Spleen (tissue), 11 donors: ENCODE measurements at regions not wholly inside any gene's neighbourhood (a gene's known extent, or its start where the extent isn't known, plus 50 kb on each side); places are given as distances from the start of the nearest gene placed in this dataset.

Experiments
- DNase-seq: peaks from one replicate; pipeline ENCODE4 v3.0.0-alpha.2; 2020
- H3K27ac ChIP-seq, 8 donors: fragments of 200-600 bp; sonication (generic) in 7 of 8; 1 replicate in 4 of 8; 2 replicates in 4 of 8; pipeline versions ENCODE4 v1.5.0 to v1.8.0; 2016 to 2021; ENCODE audit warnings: inconsistent platforms in 4 of 8, mild to moderate bottlenecking in 4 of 8, moderate library complexity in 1 of 8
- H3K27me3 ChIP-seq, 7 donors: fragments of 200-600 bp; sonication (generic) in 6 of 7; replicated peaks in 1 of 7; 1 replicate in 4 of 7; 2 replicates in 3 of 7; pipeline versions ENCODE4 v1.5.0 to v1.8.0; 2016 to 2021; ENCODE audit warnings: inconsistent platforms in 3 of 7, mild to moderate bottlenecking in 1 of 7
- H3K36me3 ChIP-seq, 6 donors: fragments of 200-600 bp; sonication (generic) in 5 of 6; 1 replicate in 4 of 6; 2 replicates in 2 of 6; pipeline versions ENCODE4 v1.5.0 to v1.8.0; 2016 to 2021; ENCODE audit warnings: inconsistent platforms in 2 of 6
- H3K4me1 ChIP-seq, 6 donors: fragments of 200-600 bp; sonication (generic) in 5 of 6; 1 replicate in 3 of 6; 2 replicates in 3 of 6; pipeline versions ENCODE4 v1.5.0 to v1.8.0; 2016 to 2021; ENCODE audit warnings: inconsistent platforms in 3 of 6
- H3K4me3 ChIP-seq, 8 donors: fragments of 200-600 bp; sonication (generic) in 7 of 8; 1 replicate in 4 of 8; 2 replicates in 4 of 8; pipeline versions ENCODE4 v1.5.0 to v1.8.0; 2016 to 2021; ENCODE audit warnings: inconsistent platforms in 4 of 8, mild to moderate bottlenecking in 4 of 8, moderate library complexity in 2 of 8
- H3K9me3 ChIP-seq, 8 donors: fragments of 200-600 bp; sonication (generic) in 7 of 8; 1 replicate in 4 of 8; 2 replicates in 4 of 8; pipeline versions ENCODE4 v1.5.0 to v1.8.0; 2016 to 2021; ENCODE audit warnings: inconsistent platforms in 4 of 8
- POLR2A ChIP-seq, 3 donors: fragments of 450-650 bp; IDR thresholded peaks; one replicate each; pipeline ENCODE4 v1.5.1; 2017; ENCODE audit warnings: antibody characterized with exemption in 3 of 3, mild to moderate bottlenecking in 1 of 3
- POLR2AphosphoS5 ChIP-seq, 3 donors: sonication (generic); formaldehyde crosslinking; IDR thresholded peaks; one replicate each; pipeline ENCODE4 v1.5.1; 2017; ENCODE audit warnings: antibody characterized with exemption in 3 of 3
- WGBS, 5 donors: extraction: QIAGEN DNeasy Blood & Tissue Kit in 3 of 5; methylation state at CpG; one replicate each; pipeline versions ENCODE4 v1.1.5 to v1.1.7; 2013 to 2018; 5-methylcytosine and 5-hydroxymethylcytosine counted together
- intact Hi-C: fragments of 100-400 bp; cut with DNase I; formaldehyde crosslinking; loops from one replicate; pipeline ENCODE4 v1.15.0; 2023; ENCODE audit warnings: low total_unique reads
- TF ChIP-seq, protein P1 (sequence below), 11 experiments: fragments of 200-600 bp in 7 of 11; fragments of 450-650 bp in 4 of 11; sonication (generic) in 4 of 11; IDR thresholded peaks in 8 of 11; conservative IDR thresholded peaks in 3 of 11; 1 replicate in 7 of 11; 2 replicates in 4 of 11; pipeline versions ENCODE4 v1.4.0 to v1.8.0; 2016 to 2021; ENCODE audit warnings: antibody characterized with exemption in 11 of 11, inconsistent platforms in 4 of 11, mild to moderate bottlenecking in 1 of 11
- donor health status: healthy with polysubstance abuse.
- donor health status: DM: no; HTN: no; CAD: no; lungs with moderate emphysema.
- donor health status: DM: no; HTN: no; CAD: no.
- donor health status: Bipolar disorder and iron deficiency.
- donor health status: healthy.
- donor health status: DM: no; HTN: no; CAD: no.
- donor health status: DM: yes; HTN: yes; CAD: no.

DNA sequence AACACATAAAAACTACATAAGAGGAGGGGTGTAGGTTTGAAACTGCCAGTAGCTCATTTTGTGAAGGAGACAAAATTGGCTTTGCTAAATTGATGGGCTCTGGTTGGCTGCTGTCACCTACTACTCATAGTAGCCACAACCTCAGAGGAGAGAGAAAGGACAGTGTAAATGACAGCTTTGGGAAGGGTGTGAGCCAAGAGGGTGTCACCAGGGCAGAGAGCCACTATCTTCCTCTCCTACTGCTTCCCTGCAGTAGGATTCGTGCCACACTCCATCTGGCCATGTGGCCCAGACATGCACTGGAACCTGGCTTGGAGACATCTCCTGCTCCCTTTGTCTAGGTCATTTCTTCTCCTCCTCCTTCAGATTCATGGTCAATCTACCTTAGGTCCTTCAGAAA is 455.9 kb downstream of the ENC1 start:
- TF ChIP-seq POLR2AphosphoS5 (IDR thresholded peaks at IDR 0.05), result no peak
- TF ChIP-seq, protein P1, sequence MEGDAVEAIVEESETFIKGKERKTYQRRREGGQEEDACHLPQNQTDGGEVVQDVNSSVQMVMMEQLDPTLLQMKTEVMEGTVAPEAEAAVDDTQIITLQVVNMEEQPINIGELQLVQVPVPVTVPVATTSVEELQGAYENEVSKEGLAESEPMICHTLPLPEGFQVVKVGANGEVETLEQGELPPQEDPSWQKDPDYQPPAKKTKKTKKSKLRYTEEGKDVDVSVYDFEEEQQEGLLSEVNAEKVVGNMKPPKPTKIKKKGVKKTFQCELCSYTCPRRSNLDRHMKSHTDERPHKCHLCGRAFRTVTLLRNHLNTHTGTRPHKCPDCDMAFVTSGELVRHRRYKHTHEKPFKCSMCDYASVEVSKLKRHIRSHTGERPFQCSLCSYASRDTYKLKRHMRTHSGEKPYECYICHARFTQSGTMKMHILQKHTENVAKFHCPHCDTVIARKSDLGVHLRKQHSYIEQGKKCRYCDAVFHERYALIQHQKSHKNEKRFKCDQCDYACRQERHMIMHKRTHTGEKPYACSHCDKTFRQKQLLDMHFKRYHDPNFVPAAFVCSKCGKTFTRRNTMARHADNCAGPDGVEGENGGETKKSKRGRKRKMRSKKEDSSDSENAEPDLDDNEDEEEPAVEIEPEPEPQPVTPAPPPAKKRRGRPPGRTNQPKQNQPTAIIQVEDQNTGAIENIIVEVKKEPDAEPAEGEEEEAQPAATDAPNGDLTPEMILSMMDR (IDR thresholded peaks at IDR 0.05 in 8 of 11, conservative IDR thresholded peaks at IDR 0.05 in 3 of 11), result no peak
- no peak for TF ChIP-seq POLR2A (IDR thresholded peaks at IDR 0.05)
- DNase-seq, result no peak
- WGBS, 5 donors, result 67 to 81% (median 78%) methylated on average over 1 of the region's 1 CpG
- no peaks in the 10 kb centered on the region for H3K4me1 ChIP-seq
- no peak overlapping the region for H3K27ac ChIP-seq
- no peaks in the 10 kb centered on the region for H3K36me3 ChIP-seq
- peaks cover 0 to 9% (median 7%) of the 10 kb centered on the region in 8 donors for H3K9me3 ChIP-seq
- H3K27me3 ChIP-seq, result no peaks in the 10 kb centered on the region
- intact Hi-C loops, result no loop called here
- H3K4me3 ChIP-seq, result no peak overlapping the region

DNA sequence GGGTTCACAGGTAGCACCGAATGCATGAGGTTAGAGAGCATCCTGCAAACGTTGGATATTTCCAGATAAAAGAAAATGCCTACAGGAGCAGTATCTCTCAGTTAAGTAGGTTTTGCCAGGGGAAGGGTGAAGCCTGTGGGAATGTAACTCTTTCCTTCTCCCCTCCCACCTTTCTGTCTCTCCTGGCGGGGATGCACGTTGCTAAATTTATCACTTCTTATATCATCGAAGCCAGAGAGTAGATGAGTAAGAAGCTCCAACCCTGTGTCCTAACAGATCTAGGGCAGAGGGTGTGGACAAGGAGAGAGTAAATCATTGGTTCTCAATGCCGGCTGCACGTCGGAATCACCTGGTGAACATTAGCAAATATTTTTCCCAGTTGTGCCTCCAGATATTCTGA is 457.5 kb downstream of the ENC1 start:
- Histone ChIP-seq H3K9me3 (no peaks in the 10 kb centered on the region), H3K36me3 (no peaks in the 10 kb centered on the region), H3K27ac (no peak overlapping the region), H3K27me3 (no peaks in the 10 kb centered on the region), H3K4me3 (no peak overlapping the region), H3K4me1 (no peaks in the 10 kb centered on the region)
- 74 to 90% (median 85%) methylated on average over 8 of the region's 8 CpGs for WGBS, 5 donors
- DNase-seq, result no peak
- intact Hi-C loops, result no loop called here
- no peak for TF ChIP-seq POLR2A (IDR thresholded peaks at IDR 0.05)
- TF ChIP-seq POLR2AphosphoS5 (IDR thresholded peaks at IDR 0.05), result no peak
- TF ChIP-seq, protein P1 (IDR thresholded peaks at IDR 0.05 in 8 of 11, conservative IDR thresholded peaks at IDR 0.05 in 3 of 11), result no peak

DNA sequence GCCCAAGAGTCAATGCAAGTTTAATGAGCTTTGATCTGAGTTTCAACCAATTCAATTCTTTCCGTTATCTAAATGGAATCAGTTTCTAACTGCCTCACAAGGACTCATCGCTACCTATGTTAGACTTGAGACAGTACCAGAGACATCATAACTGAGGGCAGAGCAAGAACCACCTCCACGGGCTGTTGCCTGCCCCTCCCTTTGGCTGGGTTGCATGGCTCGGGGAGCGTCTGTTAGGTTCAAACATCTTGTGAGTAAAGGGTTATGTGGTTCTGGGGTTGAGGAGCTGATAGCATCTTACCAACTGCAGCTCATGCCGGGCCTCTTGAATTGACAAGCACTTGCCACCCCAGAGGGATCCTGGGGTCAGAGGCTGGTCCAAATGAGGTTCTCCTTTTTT is 457.9 kb downstream of the ENC1 start:
- H3K9me3 ChIP-seq, result no peaks in the 10 kb centered on the region
- H3K36me3 ChIP-seq, result no peaks in the 10 kb centered on the region
- WGBS, 5 donors, result 60 to 86% (median 79%) methylated on average over 5 to 6 of the region's 6 CpGs
- H3K27me3 ChIP-seq, result no peaks in the 10 kb centered on the region
- intact Hi-C loops, result no loop called here
- TF ChIP-seq, protein P1 (IDR thresholded peaks at IDR 0.05 in 8 of 11, conservative IDR thresholded peaks at IDR 0.05 in 3 of 11), result no peak
- TF ChIP-seq POLR2AphosphoS5 (IDR thresholded peaks at IDR 0.05) (no peak), POLR2A (IDR thresholded peaks at IDR 0.05) (no peak)
- no peak overlapping the region for H3K27ac ChIP-seq
- no peak for DNase-seq
- no peak overlapping the region for H3K4me3 ChIP-seq
- no peaks in the 10 kb centered on the region for H3K4me1 ChIP-seq

DNA sequence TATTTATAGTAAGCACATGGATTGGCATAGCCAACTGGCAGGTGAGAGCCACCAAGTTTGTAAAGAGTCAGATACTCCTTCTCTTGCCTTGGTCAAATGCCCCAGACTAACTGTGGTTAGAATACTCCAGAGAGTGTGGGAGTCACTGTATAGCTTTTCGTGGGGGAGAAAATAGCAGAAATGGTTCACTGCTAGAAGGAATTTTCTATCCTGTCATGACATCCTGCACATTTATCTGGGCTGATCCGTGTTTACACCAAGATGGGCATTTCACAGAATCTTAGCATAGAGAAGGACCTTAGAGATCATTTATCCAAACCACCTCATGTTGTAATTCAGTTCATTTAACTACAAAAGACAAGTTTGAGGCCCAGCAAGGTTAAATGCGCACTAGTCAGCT is 460.8 kb downstream of the ENC1 start:
- H3K27ac ChIP-seq, result no peak overlapping the region
- no peaks in the 10 kb centered on the region for H3K4me1 ChIP-seq
- 72 to 91% (median 84%) methylated on average over 3 of the region's 3 CpGs for WGBS, 5 donors
- TF ChIP-seq POLR2A (IDR thresholded peaks at IDR 0.05), result no peak
- TF ChIP-seq, protein P1 (IDR thresholded peaks at IDR 0.05 in 8 of 11, conservative IDR thresholded peaks at IDR 0.05 in 3 of 11), result no peak
- TF ChIP-seq POLR2AphosphoS5 (IDR thresholded peaks at IDR 0.05), result no peak
- no peaks in the 10 kb centered on the region for H3K9me3 ChIP-seq
- no peaks in the 10 kb centered on the region for H3K27me3 ChIP-seq
- H3K36me3 ChIP-seq, result no peaks in the 10 kb centered on the region
- H3K4me3 ChIP-seq, result no peak overlapping the region
- no peak for DNase-seq
- intact Hi-C loops, result no loop called here
